Tibial nerve (tissue), 4 donors: ENCODE measurements at regions not wholly inside any gene's neighbourhood (a gene's known extent, or its start where the extent isn't known, plus 50 kb on each side); places are given as distances from the start of the nearest gene placed in this dataset.

Experiments used
- DNase-seq, 2 donors: peaks; one replicate each; pipeline ENCODE4 v3.0.0-alpha.2; 2019; ENCODE audit warnings: low spot score in 2 of 2
- H3K27ac ChIP-seq, 4 donors: fragments of 200-600 bp; sonication (generic) in 3 of 4; one replicate each; pipeline ENCODE4 v1.5.1; 2017 to 2019; ENCODE audit warnings: mild to moderate bottlenecking in 1 of 4
- H3K27me3 ChIP-seq, 2 donors: fragments of 200-600 bp; sonication (generic) in 1 of 2; one replicate each; pipeline versions ENCODE4 v1.5.1 to v1.6.0; 2017 to 2019
- H3K36me3 ChIP-seq, 3 donors: fragments of 200-600 bp; sonication (generic); one replicate each; pipeline ENCODE4 v1.5.1; 2018 to 2019
- H3K4me1 ChIP-seq, 4 donors: fragments of 200-600 bp; sonication (generic) in 3 of 4; one replicate each; pipeline ENCODE4 v1.5.1; 2017 to 2019
- H3K4me3 ChIP-seq, 4 donors: fragments of 200-600 bp; sonication (generic) in 3 of 4; one replicate each; pipeline ENCODE4 v1.5.1; 2017 to 2019; ENCODE audit warnings: mild to moderate bottlenecking in 1 of 4, moderate library complexity in 1 of 4
- H3K9me3 ChIP-seq, 4 donors: fragments of 200-600 bp; sonication (generic) in 3 of 4; one replicate each; pipeline ENCODE4 v1.5.1; 2017 to 2019
- EP300 ChIP-seq, 2 donors: sonication (generic); formaldehyde crosslinking; IDR thresholded peaks; one replicate each; pipeline ENCODE4 v1.6.1; 2017; ENCODE audit warnings: antibody characterized with exemption in 2 of 2, mild to moderate bottlenecking in 1 of 2
- POLR2A ChIP-seq, 2 donors: fragments of 450-650 bp; IDR thresholded peaks; one replicate each; pipeline ENCODE4 v1.6.1; 2017; ENCODE audit warnings: antibody characterized with exemption in 2 of 2, mild to moderate bottlenecking in 2 of 2, moderate library complexity in 2 of 2
- WGBS, 2 donors: methylation state at CpG; one replicate each; pipeline ENCODE4 v1.1.5; 2018; 5-methylcytosine and 5-hydroxymethylcytosine counted together
- TF ChIP-seq, protein P1 (sequence below), 5 experiments: fragments of 200-600 bp in 3 of 5; fragments of 450-650 bp in 2 of 5; sonication (generic) in 3 of 5; IDR thresholded peaks; one replicate each; pipeline ENCODE4 v1.5.1; 2016 to 2019; ENCODE audit warnings: antibody characterized with exemption in 5 of 5, mild to moderate bottlenecking in 3 of 5, moderate library complexity in 2 of 5

DNA sequence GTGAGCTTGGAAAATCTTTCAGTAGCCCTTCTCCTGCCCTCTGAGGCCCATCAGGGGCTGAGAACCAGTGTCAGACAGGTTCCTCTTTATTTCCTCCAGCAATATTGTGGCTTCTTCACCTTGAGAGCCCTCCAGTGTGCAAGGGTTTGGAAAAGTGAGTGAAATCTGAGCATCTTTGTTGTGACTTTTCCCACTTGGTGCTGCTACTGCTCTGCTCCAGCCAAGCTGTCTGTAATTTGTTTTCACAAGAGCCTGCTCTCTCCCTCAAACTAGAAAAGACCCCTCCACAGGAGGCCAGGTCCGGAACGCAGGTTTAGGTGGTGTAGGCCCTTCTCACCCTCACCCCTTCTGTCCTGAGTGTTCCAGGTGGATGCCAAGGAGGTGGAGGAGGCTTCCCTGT is 57.4 kb upstream of the SPRY4 start:
- 79 to 80% methylated on average over 2 of the region's 2 CpGs for WGBS, 2 donors
- TF ChIP-seq POLR2A (IDR thresholded peaks at IDR 0.05), result no peak
- TF ChIP-seq, protein P1, sequence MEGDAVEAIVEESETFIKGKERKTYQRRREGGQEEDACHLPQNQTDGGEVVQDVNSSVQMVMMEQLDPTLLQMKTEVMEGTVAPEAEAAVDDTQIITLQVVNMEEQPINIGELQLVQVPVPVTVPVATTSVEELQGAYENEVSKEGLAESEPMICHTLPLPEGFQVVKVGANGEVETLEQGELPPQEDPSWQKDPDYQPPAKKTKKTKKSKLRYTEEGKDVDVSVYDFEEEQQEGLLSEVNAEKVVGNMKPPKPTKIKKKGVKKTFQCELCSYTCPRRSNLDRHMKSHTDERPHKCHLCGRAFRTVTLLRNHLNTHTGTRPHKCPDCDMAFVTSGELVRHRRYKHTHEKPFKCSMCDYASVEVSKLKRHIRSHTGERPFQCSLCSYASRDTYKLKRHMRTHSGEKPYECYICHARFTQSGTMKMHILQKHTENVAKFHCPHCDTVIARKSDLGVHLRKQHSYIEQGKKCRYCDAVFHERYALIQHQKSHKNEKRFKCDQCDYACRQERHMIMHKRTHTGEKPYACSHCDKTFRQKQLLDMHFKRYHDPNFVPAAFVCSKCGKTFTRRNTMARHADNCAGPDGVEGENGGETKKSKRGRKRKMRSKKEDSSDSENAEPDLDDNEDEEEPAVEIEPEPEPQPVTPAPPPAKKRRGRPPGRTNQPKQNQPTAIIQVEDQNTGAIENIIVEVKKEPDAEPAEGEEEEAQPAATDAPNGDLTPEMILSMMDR (IDR thresholded peaks at IDR 0.05), result no peak
- no peak for TF ChIP-seq EP300 (IDR thresholded peaks at IDR 0.05)
- H3K36me3 ChIP-seq, result no peaks in the 10 kb centered on the region
- no peaks in the 10 kb centered on the region for H3K27me3 ChIP-seq
- H3K27ac ChIP-seq, result no peak overlapping the region
- no peak overlapping the region for H3K4me3 ChIP-seq
- peaks cover 0 to 9% (median 0%) of the 10 kb centered on the region in 4 donors for H3K4me1 ChIP-seq
- H3K9me3 ChIP-seq, result no peaks in the 10 kb centered on the region
- DNase-seq, result no peak

DNA sequence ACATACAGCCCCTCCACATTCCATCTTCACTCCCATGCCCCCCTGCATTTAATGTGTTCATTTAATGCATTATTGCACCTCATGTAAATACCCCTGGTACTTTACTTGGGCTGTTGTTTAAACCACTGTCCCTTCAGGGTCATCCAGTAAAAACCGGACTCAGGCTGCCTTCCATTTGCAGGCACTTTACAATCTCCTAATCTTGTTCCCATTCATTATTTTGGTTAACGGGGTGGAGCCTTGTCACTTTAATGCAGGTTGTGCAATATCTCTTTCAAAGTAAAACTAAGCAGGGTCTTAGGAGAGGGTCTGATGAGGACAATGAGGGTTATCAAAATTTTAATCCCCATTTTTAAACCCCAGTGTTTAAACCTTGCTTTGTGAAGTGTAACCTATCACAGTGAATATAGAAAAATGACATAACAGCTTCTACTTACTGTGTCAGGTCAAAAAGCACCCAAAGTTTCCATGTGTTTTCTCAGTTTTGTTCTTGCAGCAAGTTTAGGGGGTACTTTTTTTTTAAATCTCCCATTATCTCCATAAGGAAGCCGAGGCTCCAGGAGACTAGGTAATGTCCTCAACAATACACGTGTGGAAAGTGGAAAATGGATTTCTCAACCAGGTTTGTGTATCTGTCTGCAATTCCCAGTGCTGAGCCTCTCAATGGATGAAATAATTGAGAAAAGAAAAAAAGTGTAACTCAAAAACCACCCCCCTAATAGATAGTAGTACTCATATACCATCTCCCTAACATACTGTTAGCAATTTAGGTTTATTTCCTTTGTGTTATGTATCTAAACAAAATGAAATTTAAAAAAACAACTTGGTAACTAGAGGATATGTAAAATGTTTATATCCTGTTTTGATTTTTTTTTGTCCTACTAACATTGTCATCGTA is 54.2 kb upstream of the SPRY4 start:
- H3K27ac ChIP-seq, result no peak overlapping the region
- H3K9me3 ChIP-seq, result no peaks in the 10 kb centered on the region
- H3K4me3 ChIP-seq, result no peak overlapping the region
- TF ChIP-seq EP300 (IDR thresholded peaks at IDR 0.05), result no peak
- no peaks in the 10 kb centered on the region for H3K36me3 ChIP-seq
- no peak for DNase-seq
- no peaks in the 10 kb centered on the region for H3K4me1 ChIP-seq
- H3K27me3 ChIP-seq, result no peaks in the 10 kb centered on the region
- 74 to 83% methylated on average over 5 of the region's 5 CpGs for WGBS, 2 donors

DNA sequence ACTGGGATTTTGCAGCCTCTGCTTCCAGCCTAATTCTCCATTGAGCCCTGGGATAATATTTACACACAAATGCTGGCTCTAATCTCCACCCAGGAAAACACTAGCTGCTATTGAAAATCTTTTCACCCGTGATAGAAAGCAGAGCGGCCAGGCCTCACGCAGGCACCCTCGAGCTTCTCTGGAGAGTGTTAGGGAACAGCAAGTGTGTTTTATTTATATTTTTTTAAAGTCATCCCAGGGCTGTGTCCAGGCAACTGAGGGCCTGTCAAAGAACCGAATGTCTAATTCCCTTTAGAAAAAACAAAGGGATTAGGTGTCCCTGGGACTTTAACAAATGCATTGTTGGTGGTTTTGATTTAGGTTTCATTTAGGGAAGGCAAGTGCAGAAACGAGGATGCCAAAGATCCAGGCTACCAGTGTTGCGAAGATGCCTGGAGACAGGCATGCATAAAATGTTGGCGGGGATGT is 51.2 kb upstream of the SPRY4 start:
- no peak overlapping the region for H3K27ac ChIP-seq
- H3K9me3 ChIP-seq, result no peaks in the 10 kb centered on the region
- WGBS, 2 donors, result 57 to 63% methylated on average over 8 of the region's 8 CpGs
- no peaks in the 10 kb centered on the region for H3K4me1 ChIP-seq
- no peak for DNase-seq
- H3K36me3 ChIP-seq, result no peaks in the 10 kb centered on the region
- no peaks in the 10 kb centered on the region for H3K27me3 ChIP-seq
- no peak overlapping the region for H3K4me3 ChIP-seq
- TF ChIP-seq POLR2A (IDR thresholded peaks at IDR 0.05) (no peak), EP300 (IDR thresholded peaks at IDR 0.05) (no peak)
- TF ChIP-seq, protein P1 (IDR thresholded peaks at IDR 0.05), result no peak
